ENCODE measurements at regions not wholly inside any gene's neighbourhood (a gene's known extent, or its start where the extent isn't known, plus 50 kb on each side); places are given as distances from the start of the nearest gene placed in this dataset.

DNA sequence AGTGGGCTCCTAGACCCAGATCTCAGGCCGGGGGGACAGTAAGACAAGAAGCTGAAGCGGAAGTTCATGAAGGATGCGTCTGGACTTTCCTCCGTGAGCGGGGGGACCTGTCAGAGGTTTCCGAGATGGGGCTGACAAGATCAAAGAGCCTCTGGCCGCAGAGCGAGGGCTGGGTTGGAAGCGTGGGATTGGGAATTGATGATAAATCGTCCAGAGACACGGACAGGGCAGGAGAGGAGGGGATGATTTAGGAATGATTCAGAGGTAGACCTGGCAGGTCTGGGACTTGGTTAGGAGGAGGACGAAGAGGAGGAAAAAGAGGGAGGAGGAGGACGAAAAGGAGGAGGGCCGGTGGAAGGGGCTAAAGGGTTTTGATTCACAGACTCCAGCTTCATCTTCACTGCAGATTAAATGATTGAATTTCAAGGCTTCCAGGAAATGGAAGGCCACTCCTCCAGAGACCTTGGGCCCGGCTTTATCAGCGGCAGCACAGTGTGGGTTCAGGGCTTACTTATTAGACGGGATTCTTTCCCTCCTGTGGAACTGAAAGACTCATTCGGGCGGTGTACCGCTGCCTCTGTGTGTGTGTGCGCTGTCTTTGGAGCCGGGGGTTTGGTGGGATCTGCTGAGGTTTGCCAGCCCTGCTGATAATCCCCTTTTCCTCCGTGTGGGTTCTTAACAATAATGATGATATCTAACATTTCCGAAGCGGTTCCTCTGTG is 85.7 kb upstream of the SLC45A1 start:
- H3K9ac ChIP-seq (ENCODE audit: low read length) = no peak overlapping the region
- no peak overlapping the region for H3K4me2 ChIP-seq (ENCODE audit: low read length)
- no peaks in the 10 kb centered on the region for H3K9me2 ChIP-seq (ENCODE audit: insufficient read depth, low read length)
- H3K79me2 ChIP-seq (replicated peaks; ENCODE audit: insufficient read depth, low read length) = no peaks in the 10 kb centered on the region
- H3K27me3 ChIP-seq (ENCODE audit: insufficient read depth, low read depth, low read length) = no peaks in the 10 kb centered on the region
- no peak overlapping the region for H3K4me3 ChIP-seq (ENCODE audit: low read length)
- H3F3A ChIP-seq (ENCODE audit: insufficient read depth, low read length, poor library complexity, severe bottlenecking) = no peaks in the 10 kb centered on the region
- no peaks in the 10 kb centered on the region for H3K9me3 ChIP-seq (ENCODE audit: low read length)
- no peaks in the 10 kb centered on the region for H4K20me1 ChIP-seq (ENCODE audit: insufficient read depth)
- H3K27ac ChIP-seq (ENCODE audit: low read length) = no peak overlapping the region
- TF ChIP-seq POLR2AphosphoS5 (IDR thresholded peaks at IDR 0.05) = no peak
- TF ChIP-seq EP300 (conservative IDR thresholded peaks at IDR 0.05; ENCODE audit: poor library complexity, severe bottlenecking) = no peak
- TF ChIP-seq, protein P1, sequence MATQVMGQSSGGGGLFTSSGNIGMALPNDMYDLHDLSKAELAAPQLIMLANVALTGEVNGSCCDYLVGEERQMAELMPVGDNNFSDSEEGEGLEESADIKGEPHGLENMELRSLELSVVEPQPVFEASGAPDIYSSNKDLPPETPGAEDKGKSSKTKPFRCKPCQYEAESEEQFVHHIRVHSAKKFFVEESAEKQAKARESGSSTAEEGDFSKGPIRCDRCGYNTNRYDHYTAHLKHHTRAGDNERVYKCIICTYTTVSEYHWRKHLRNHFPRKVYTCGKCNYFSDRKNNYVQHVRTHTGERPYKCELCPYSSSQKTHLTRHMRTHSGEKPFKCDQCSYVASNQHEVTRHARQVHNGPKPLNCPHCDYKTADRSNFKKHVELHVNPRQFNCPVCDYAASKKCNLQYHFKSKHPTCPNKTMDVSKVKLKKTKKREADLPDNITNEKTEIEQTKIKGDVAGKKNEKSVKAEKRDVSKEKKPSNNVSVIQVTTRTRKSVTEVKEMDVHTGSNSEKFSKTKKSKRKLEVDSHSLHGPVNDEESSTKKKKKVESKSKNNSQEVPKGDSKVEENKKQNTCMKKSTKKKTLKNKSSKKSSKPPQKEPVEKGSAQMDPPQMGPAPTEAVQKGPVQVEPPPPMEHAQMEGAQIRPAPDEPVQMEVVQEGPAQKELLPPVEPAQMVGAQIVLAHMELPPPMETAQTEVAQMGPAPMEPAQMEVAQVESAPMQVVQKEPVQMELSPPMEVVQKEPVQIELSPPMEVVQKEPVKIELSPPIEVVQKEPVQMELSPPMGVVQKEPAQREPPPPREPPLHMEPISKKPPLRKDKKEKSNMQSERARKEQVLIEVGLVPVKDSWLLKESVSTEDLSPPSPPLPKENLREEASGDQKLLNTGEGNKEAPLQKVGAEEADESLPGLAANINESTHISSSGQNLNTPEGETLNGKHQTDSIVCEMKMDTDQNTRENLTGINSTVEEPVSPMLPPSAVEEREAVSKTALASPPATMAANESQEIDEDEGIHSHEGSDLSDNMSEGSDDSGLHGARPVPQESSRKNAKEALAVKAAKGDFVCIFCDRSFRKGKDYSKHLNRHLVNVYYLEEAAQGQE (IDR thresholded peaks at IDR 0.05; ENCODE audit: borderline replicate concordance) = no peak
- TF ChIP-seq, protein P2, sequence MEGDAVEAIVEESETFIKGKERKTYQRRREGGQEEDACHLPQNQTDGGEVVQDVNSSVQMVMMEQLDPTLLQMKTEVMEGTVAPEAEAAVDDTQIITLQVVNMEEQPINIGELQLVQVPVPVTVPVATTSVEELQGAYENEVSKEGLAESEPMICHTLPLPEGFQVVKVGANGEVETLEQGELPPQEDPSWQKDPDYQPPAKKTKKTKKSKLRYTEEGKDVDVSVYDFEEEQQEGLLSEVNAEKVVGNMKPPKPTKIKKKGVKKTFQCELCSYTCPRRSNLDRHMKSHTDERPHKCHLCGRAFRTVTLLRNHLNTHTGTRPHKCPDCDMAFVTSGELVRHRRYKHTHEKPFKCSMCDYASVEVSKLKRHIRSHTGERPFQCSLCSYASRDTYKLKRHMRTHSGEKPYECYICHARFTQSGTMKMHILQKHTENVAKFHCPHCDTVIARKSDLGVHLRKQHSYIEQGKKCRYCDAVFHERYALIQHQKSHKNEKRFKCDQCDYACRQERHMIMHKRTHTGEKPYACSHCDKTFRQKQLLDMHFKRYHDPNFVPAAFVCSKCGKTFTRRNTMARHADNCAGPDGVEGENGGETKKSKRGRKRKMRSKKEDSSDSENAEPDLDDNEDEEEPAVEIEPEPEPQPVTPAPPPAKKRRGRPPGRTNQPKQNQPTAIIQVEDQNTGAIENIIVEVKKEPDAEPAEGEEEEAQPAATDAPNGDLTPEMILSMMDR (IDR thresholded peaks at IDR 0.05; ENCODE audit: poor library complexity, severe bottlenecking) = no peak
- no peak for TF ChIP-seq TAF1 (IDR thresholded peaks at IDR 0.05; ENCODE audit: low read depth)
- no peak for TF ChIP-seq SMC3 (conservative IDR thresholded peaks at IDR 0.05; ENCODE audit: poor library complexity)
- no peak for TF ChIP-seq MXI1 (conservative IDR thresholded peaks at IDR 0.05; ENCODE audit: poor library complexity, severe bottlenecking)
- TF ChIP-seq EZH2 (IDR thresholded peaks at IDR 0.05; ENCODE audit: borderline replicate concordance, insufficient read depth, low read length, poor library complexity, severe bottlenecking) = no peak
- TF ChIP-seq RAD21 (conservative IDR thresholded peaks at IDR 0.05) = no peak
- H3K36me3 ChIP-seq (ENCODE audit: insufficient read depth, low read length) = no peaks in the 10 kb centered on the region
- H2AFZ ChIP-seq (ENCODE audit: low read depth, low read length) = no peak overlapping the region

DNA sequence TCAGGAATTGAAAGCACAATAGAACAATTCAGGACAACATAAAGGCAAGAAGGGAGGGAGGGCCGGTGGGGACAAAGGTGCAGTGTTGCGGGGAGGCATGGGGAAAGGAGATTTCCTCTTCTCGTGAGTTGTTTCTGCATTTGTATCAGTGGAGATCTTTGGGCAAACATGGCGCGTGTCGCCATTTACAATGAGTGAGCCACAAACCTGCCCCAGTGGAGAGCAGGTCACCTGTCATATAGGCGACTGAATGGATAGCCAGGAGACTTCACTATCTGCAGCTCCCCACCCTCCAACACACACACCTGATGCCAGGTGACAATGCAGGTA is 87.7 kb upstream of the SLC45A1 start:
- no peaks in the 10 kb centered on the region for H3K36me3 ChIP-seq (ENCODE audit: insufficient read depth, low read length)
- H4K20me1 ChIP-seq (ENCODE audit: insufficient read depth) = no peaks in the 10 kb centered on the region
- no peaks in the 10 kb centered on the region for H3K9me3 ChIP-seq (ENCODE audit: low read length)
- no peaks in the 10 kb centered on the region for H3K27me3 ChIP-seq (ENCODE audit: insufficient read depth, low read depth, low read length)
- TF ChIP-seq POLR2AphosphoS5 (IDR thresholded peaks at IDR 0.05) = no peak
- no peak overlapping the region for H3K27ac ChIP-seq (ENCODE audit: low read length)
- H2AFZ ChIP-seq (ENCODE audit: low read depth, low read length) = no peak overlapping the region
- no peaks in the 10 kb centered on the region for H3K79me2 ChIP-seq (replicated peaks; ENCODE audit: insufficient read depth, low read length)
- no peaks in the 10 kb centered on the region for H3F3A ChIP-seq (ENCODE audit: insufficient read depth, low read length, poor library complexity, severe bottlenecking)
- H3K9ac ChIP-seq (ENCODE audit: low read length) = no peak overlapping the region
- H3K4me3 ChIP-seq (ENCODE audit: low read length) = no peak overlapping the region
- H3K4me2 ChIP-seq (ENCODE audit: low read length) = no peak overlapping the region
- no peaks in the 10 kb centered on the region for H3K9me2 ChIP-seq (ENCODE audit: insufficient read depth, low read length)
